ENCODE measurements at regions not wholly inside any gene's neighbourhood (a gene's known extent, or its start where the extent isn't known, plus 50 kb on each side); places are given as distances from the start of the nearest gene placed in this dataset.

- TF ChIP-seq CTCF (IDR thresholded peaks at IDR 0.05) (no peak), POLR2AphosphoS5 (IDR thresholded peaks at IDR 0.05; ENCODE audit: insufficient read depth in 1 of 2, low read depth in 1 of 2) (no peak), POLR2A (IDR thresholded peaks at IDR 0.05) (no peak)
- no peak overlapping the region for H3K4me3 ChIP-seq
- DNase-seq (ENCODE audit: extremely low spot score in 2 of 2): no peak
- H3K9me3 ChIP-seq: no peaks in the 10 kb centered on the region
- H3K27me3 ChIP-seq: no peaks in the 10 kb centered on the region
- H3K4me1 ChIP-seq: no peaks in the 10 kb centered on the region
- intact Hi-C loops (cut with DNase I): no loop called here
- H3K27ac ChIP-seq: no peak overlapping the region
- no peaks in the 10 kb centered on the region for H3K36me3 ChIP-seq
These were observed 74.1 kb upstream of the UBE3A start for GRCh38 chr15:25512957-25513356.

- no peak for DNase-seq (ENCODE audit: extremely low spot score in 2 of 2)
- no peaks in the 10 kb centered on the region for H3K4me1 ChIP-seq
- no peaks in the 10 kb centered on the region for H3K27me3 ChIP-seq
- no peak overlapping the region for H3K27ac ChIP-seq
- no peaks in the 10 kb centered on the region for H3K9me3 ChIP-seq
- no peak overlapping the region for H3K4me3 ChIP-seq
- TF ChIP-seq POLR2AphosphoS5 (IDR thresholded peaks at IDR 0.05; ENCODE audit: insufficient read depth in 1 of 2, low read depth in 1 of 2): no peak
- no peak for TF ChIP-seq POLR2A (IDR thresholded peaks at IDR 0.05)
- H3K36me3 ChIP-seq: no peaks in the 10 kb centered on the region
- intact Hi-C loops (cut with DNase I): no loop called here
These were observed 71.3 kb upstream of the UBE3A start for GRCh38 chr15:25510146-25510545.

GRCh38 chr15:25509703-25510102, 70.9 kb upstream of the UBE3A start:
- TF ChIP-seq CTCF (IDR thresholded peaks at IDR 0.05) (no peak), POLR2AphosphoS5 (IDR thresholded peaks at IDR 0.05; ENCODE audit: insufficient read depth in 1 of 2, low read depth in 1 of 2) (no peak), POLR2A (IDR thresholded peaks at IDR 0.05) (no peak)
- Histone ChIP-seq H3K4me1 (no peaks in the 10 kb centered on the region), H3K27me3 (no peaks in the 10 kb centered on the region), H3K9me3 (no peaks in the 10 kb centered on the region), H3K4me3 (no peak overlapping the region), H3K27ac (no peak overlapping the region), H3K36me3 (no peaks in the 10 kb centered on the region)
- intact Hi-C loops (cut with DNase I): loop anchor here (10.0 kb wide), 1 partner anchor 425 kb away; no protein-coding TSS in a partner anchor
- DNase-seq (ENCODE audit: extremely low spot score in 2 of 2): no peak

- Histone ChIP-seq H3K4me1 (no peaks in the 10 kb centered on the region), H3K27ac (no peak overlapping the region), H3K27me3 (no peaks in the 10 kb centered on the region), H3K4me3 (no peak overlapping the region), H3K9me3 (no peaks in the 10 kb centered on the region), H3K36me3 (no peaks in the 10 kb centered on the region)
- intact Hi-C loops (cut with DNase I): loop anchor here (10.0 kb wide), 1 partner anchor 426 kb away; no protein-coding TSS in a partner anchor
- TF ChIP-seq CTCF (IDR thresholded peaks at IDR 0.05): peak; percentile 28 to 68 (median 59)
- no peak for TF ChIP-seq POLR2A (IDR thresholded peaks at IDR 0.05)
- DNase-seq (ENCODE audit: extremely low spot score in 2 of 2): no peak
These were observed 69.7 kb upstream of the UBE3A start for GRCh38 chr15:25508369-25509002.

- Histone ChIP-seq H3K36me3 (no peaks in the 10 kb centered on the region), H3K9me3 (no peaks in the 10 kb centered on the region), H3K4me3 (no peak overlapping the region), H3K4me1 (no peaks in the 10 kb centered on the region), H3K27ac (no peak overlapping the region), H3K27me3 (no peaks in the 10 kb centered on the region)
- TF ChIP-seq POLR2AphosphoS5 (IDR thresholded peaks at IDR 0.05; ENCODE audit: insufficient read depth in 1 of 2, low read depth in 1 of 2) (no peak), POLR2A (IDR thresholded peaks at IDR 0.05) (no peak), CTCF (IDR thresholded peaks at IDR 0.05) (no peak)
- no peak for DNase-seq (ENCODE audit: extremely low spot score in 2 of 2)
- intact Hi-C loops (cut with DNase I): loop anchor here (10.0 kb wide), 1 partner anchor 430 kb away; no protein-coding TSS in a partner anchor
These were observed 65.5 kb upstream of the UBE3A start for GRCh38 chr15:25504307-25504706.
